SHP77 treated with DMSO at 0.1 percent for 48 hours (cell line): ENCODE measurements at regions not wholly inside any gene's neighbourhood (a gene's known extent, or its start where the extent isn't known, plus 50 kb on each side); places are given as distances from the start of the nearest gene placed in this dataset.
"Not testable (repeated sequence)": the region's sequence is repeated elsewhere in the genome, so short reads cannot be mapped to it uniquely, and the experiment has no call there.

ENCODE experiments used
- DNase-seq: peaks from one replicate; lab custom pipeline; 2025; lab: John Stamatoyannopoulos, UW

DNA sequence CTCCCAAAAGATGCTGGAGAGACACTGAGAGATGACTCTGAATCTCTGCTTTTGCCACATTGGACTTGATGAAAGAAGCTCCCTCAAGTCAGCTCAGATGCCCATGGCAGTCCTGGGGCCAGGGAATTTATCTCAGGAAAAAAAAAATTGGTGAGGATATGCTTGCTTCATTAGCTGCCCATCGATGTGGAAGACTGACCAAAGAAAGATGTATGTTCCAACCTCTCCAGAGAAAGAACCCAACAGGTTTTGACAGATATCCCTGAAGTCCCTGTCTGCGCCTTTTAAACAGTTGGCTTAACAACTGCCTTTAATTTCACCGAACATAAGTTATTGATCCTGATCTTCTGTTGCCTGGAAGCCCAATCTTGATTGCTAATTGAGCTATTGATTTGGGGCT, 137.4 kb downstream of the TMEM114 start:
- DNase-seq = no peak

DNA sequence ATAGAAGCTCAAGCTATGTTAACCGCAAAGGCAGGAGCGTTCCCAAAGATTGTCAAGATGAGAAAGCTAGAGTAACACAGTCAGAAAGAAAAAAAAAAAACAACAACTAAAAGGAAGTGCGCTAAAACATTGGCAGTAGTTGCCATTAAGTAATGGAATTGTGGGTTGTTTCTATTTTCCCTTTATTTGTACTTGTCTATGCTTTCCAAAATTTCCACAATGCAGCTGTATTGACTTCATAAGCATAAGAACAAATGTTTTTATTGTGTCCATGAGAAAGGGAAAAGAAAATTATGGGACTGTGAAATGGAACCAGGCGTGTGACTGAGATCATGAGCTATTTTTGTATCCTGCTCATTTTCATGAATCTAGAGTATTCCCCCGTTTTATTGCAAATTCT, 153.4 kb downstream of the TMEM114 start:
- no peak for DNase-seq

DNA sequence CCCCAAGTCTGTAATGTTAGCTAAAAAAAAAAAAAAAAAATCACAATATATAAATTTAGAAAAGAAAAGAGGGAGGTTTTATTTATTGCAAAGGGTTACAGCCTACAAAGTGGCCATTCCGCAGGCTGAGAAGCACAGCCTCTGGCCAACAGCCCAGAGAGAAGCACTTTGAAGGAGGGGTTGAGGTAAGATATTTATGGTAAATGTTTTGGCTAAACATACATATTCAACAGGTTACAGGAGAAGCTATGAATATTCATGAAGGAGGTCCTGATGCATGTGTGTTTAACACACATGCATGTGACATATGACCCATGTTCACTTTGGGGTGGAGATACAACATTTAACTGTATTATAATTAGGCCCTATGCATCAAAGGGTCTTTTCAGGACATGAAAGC, 158.5 kb downstream of the TMEM114 start:
- DNase-seq = no peak

DNA sequence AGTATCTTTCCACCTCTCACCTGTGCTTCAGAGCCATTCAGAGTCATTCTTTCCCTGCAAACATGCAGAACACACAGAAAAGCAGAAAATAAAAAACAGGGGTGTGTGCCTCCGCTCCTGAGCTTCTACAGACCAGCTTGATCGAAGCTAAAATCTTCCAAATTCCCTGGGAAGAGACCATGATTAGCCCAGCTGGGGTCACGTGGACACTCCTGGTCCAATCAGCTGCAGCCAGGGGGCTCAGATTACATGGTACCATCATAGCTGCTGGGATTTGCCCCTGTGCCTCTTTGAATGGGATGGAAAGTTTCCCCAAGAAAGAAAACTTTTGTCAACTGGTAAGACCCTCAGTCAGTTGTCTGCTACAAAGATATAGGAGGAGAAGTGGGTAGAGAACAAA, 159.9 kb downstream of the TMEM114 start:
- no peak for DNase-seq

DNA sequence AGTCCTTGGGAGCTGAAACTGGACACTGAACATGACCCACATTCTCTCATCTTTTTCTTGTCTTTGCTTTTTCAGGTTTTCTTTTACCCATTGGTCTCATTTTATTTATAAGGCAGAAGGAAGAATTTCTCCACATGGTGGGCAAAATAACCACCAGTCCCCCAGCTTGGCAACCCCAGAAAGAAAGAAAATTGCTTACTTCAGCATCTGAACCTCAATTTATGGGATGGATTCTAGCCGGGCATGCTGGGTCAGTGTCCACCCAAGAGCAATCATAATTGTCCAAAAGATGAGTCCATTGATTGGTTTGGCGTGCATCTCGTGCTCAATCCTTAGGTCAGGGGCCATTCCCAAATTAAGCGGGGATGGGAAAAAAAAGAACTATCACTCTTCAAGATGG, 163.7 kb downstream of the TMEM114 start:
- no peak for DNase-seq

DNA sequence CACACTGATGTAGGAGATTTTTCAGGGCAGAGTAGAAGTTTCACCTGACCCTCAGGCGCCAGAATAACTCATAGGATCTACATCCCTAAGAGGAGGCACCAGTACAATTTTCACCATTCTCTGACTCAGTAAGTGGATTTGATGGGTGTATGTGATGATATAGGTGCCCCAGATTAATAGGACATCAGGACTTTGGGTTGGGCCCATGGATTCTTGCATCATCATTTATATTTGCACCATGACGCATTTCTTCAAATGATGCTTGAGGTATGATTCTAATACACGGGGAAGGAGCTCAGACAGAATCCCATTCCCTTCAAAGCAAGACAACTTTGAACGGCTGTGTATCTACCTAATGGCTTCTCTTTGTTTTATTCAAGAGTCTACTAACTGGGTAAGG, 173.2 kb downstream of the TMEM114 start:
- DNase-seq = no peak

DNA sequence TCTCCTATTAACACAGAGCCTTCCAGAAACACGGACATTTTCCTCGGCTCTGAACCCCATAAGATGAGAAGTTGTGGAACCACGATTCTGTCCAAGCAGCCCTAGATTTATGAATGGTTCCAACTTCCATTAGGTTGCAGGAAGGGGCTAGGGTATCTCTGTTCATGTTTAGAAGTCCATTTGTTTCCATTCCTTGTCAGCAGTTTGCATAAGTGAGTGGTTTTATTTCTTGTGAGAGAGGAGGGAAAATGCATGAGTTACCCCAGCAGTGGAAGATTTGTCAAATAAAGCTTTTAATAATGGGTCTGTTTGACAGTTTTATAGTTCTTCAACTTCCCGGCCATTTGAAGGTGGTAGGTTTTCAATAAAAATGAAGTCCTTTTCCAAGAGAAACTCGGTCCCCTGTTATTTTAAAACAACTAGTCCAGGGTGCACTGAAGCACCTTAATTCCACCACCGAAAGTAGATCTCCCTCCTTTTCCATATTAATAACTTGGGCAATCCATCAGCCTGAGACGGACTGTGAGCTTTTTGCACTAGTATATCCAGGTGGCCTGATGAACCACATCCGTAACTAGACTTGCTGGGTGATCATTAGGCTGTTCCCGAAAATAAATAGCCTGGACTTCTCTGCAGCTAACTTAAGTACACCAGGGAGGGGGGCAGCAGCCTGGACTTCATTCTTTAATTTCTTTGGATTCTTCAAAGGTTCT, 181.3 kb downstream of the TMEM114 start:
- DNase-seq = no peak

DNA sequence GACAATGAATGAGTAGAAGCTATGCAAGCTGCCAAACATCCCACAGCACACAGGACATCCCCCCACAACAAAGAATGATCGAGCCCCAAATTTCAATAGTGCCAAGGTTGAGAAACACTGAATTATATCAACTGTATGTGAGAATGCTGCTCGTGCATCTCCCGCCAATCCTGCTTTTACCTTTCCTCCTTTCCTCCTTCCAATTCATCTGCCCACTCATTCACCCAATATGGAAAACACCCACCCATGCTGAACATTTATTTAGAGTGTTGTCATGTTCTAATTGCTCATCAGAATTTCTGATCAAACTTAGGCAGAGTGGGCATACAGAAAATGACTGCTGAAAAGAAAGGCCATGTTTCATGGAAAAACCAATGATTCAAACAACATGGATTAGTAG, 183.0 kb downstream of the TMEM114 start:
- no peak for DNase-seq

DNA sequence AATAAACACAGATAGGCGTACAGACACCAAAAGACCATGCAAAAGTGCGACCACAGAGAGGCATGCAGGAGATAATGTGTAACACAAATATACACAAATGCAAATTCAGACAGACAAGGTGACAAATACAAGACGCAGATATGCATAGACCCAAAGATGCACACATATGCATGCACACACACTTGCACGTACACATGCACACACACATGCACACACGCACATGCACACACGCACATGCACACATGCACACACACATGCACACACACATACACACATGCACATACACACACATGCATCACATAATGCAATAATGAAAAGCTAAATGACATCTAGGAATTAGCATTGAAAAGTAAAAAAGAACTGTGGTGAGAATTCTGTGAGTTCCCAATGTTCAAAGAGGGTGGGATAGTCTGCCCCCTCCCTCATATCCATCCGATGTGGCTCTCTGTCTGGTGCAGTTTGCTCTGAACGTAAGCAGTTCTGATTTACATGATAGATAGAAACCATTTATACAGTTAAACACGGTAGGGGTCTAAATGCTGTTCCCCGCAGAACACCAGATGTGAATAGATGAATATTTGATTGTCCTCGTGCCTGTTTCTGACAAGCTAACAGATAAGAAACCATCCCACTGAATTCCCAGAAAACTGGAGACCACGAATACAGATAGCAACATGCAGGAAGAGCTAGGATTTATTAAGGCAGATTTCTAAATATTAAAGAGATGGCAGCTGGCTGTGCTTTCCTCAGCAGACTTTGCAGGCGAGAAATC, 186.1 kb downstream of the TMEM114 start:
- DNase-seq = no peak

DNA sequence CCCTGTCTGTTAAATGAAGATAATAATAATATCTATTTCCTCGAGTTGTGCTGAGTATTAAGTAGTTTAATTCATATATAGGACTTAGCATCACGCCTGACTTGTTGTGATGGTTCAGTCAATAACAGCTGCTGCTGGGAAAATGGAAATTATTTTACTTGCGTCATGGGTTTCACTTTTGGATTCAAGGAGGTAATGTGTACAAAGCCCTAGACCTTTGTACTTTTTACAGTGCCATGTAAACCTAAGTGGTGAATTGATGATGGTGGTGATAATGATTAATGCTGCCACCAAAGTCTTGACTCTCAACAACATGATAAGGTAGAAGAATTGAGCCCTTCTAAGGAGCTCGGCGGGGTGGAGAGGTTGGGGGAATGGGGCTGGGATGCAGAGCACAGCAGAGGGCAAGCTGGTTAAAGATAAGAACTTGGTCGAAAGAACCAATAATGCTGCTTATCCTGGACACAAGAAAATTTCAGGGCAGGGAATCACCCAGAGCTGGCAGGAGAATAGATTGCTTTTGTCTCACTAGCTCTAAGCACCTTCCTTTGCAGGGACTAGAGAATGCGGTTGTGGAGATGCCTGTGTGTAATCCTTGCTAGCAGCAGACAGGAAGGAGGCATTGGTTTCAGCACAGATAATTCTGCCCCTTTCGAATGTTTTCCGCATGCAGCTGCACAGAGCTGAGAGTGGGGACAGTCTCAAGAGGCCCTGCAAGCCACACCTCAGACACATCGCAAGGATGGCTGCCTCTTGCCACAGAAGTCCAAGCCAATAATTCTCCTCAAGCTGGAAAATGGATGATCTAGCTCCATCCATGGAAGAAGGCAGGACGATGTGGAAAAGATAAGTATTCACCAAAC, 187.1 kb downstream of the TMEM114 start:
- DNase-seq = no peak

DNA sequence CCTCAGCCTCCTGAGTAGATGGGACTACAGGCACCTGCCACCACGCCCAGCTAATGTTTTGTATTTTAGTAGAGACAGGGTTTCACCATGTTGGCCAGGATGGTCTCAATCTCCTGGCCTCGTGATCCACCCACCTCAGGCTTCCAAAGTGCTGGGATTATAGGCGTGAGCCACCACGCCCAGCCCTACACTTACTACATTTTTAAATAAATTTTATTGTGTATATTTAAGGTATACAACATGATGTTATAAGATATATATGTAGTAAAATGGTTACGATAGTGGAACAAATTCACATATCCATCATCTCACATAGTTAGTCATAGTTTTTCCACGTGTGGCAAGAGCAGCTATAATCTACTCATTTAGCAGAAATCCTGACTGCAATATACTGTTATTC, 189.6 kb downstream of the TMEM114 start:
- not testable (repeated sequence) for DNase-seq

DNA sequence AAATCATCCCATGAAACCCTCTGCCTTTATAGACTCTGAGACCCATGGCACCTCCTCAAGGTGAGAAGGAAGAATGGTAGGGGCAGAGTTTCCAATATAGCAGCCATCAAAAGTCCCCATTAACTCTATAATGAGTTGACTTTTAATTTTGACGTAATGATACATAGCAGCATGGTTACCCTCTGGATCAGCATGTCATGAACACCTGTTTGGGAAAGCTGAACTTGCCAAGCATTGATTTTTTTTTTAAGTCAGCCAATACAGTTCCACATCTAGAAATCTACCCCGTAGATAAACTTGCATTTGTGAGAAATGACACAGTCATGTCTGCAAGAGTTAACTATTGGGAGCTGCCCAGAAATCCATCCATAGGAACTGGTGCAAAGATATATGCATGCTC, 191.8 kb downstream of the TMEM114 start:
- no peak for DNase-seq

DNA sequence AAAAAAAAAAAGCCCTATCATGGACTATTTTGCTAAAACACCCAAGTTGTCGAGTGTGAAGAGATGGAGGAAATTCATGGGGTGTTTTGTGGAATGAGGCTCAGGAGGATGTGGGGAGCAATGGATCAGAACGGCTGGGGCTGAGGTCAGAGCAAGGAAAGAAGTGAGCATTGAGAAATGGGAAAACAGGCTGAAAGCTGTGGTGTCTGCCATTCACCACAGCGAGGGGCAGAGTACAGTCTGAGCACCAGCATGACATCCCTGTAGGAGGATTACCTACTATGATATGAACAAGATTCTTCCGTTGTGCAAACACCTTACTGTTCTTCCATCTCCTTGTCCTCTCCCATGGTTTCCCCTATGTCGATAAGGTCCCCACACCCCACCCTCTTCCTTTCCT, 193.1 kb downstream of the TMEM114 start:
- DNase-seq = no peak

DNA sequence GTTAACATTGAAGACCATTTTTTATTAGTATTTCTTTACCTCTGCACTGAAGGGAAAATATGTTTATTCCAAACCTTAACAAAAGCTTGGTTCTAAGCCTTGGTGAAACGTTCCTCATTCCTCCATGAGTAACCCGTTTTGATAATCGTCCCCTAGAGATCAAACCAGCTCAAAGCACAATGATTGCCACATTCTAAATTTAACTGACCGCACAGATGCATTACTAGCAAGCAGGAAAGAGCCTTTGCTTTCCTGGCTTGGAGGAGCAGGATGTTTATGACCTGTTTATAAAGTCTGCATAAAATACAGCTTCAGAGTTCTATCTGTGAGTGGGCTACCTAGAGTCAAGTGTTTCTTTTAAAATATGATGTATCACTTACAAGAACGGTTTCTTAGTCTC, 193.8 kb downstream of the TMEM114 start:
- DNase-seq = no peak

DNA sequence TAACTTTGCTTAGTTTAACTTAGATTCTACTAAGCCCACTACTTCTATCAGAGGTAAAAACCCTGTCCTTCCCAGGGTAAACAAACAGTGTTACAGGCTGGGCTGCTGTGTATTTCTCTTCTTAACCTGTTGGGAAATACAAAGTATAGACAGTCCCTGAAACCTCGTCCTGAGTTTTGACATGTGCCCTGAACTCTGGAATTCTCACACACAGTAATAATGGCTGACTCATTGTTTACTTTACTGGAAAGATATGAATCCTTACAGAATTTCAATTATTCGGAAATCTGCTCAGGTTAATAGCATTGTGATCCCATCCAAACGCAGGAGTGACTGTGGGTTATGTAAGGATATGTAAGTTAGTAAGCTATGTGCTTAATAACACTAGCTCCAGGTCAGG, 199.1 kb downstream of the TMEM114 start:
- no peak for DNase-seq

DNA sequence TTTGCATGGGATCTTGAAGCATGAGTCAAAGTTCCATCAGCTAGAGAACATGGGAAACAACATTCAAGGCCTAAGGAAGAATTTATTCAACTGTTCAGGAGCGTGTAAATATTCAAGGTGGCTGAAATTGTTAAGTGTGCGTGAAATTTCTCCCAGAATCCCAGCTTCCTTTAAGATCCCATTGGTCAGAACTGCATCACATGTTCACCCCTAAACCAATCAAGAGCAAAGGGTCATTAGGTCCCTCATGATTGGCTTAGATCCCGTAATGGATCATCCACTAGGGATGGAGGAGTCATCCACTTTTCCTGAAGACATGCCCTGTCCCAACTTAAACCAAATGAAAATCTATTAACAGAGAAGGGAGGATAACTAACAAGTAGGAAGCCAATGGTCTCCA, 201.6 kb downstream of the TMEM114 start:
- DNase-seq = no peak

DNA sequence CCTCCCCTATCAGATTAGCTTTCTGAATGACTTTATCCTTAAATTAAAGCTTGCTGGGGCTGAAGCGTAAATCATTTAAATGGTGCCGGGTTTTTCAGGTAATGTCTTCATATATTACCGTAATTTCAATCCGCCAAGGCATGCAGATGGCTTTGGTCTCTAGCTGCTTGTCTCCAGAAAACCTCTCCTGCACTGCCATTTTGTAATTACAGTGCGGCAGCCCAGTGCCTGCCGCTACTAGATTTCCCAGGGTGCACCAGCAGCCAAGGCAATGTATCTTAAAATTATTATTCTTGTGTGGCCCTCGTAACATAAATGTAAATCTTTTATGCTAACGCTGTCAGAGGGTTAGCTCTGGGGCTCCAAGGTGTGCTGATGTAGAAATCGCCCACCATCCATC, 208.5 kb downstream of the TMEM114 start:
- no peak for DNase-seq

DNA sequence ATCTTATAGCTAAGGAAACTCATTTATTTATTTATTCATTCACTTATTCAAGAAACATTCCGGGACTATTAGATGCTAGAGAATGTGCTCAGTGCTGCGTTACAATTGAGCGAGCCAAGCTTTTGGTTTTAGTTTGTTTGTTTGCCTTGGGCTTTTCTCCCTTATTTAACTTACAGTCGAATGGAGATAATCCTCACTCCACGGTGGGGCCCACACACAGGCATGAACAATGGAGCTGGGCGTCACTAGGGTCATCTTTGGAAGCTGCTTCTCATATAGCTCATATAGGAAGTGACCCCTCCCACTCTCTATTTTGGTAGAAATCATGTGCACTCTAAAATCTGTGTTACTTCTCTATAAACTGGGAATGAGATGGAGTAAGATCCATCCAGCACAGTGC, 210.0 kb downstream of the TMEM114 start:
- no peak for DNase-seq

DNA sequence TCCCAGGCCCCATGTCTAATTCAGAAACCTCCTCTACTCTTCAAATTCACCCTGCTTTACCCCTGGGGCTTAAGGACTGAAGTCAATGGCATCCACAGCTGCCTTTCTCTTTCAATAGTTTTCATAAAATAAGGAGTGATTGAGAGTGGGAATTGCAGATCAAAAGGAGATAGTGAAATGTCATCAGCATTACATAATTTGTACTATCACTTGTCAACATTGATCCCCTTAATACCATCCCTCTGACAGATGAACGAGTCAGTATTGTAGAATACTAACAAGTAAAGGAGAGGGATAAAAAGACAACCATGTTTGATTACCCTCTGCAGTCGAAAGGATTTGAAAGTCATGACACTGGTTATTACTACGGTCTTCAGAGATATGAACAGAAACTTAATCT, 212.4 kb downstream of the TMEM114 start:
- DNase-seq = no peak

DNA sequence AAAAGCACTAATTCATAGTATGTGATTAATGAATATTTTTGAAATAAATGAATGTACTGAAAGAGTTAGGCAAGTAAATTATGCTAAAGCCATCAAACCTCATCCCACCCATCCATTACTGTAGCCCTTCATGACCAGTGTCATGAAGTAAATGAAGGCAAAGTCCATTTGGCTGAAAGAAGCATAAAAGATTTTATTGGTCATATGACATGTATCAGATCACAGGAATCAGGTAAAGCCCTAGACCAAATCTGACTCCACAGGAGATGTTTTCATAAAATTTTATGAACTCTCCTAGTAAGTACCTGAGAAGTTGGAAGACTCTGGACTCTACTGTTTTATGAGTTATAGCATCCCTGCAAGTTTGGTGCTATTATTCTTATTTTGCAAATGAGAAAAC, 213.5 kb downstream of the TMEM114 start:
- no peak for DNase-seq

DNA sequence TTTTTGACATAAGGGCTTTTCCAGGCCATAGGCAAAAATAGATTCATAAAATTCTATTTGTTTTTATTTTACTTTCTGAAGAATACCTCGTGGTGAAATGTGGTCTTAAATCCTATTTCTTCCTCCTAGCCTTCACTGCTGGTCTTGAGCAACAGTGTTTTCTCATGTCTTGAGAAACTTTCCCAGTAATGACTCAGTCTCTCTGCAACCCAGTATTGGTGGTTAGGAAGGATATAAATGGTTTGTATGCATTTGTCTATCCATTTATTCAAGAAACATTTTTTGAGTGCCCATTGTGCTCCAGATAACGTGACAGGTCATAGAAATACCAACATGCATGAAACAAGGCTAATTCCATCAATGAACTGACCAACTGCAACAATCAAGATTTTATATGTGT, 213.9 kb downstream of the TMEM114 start:
- no peak for DNase-seq

DNA sequence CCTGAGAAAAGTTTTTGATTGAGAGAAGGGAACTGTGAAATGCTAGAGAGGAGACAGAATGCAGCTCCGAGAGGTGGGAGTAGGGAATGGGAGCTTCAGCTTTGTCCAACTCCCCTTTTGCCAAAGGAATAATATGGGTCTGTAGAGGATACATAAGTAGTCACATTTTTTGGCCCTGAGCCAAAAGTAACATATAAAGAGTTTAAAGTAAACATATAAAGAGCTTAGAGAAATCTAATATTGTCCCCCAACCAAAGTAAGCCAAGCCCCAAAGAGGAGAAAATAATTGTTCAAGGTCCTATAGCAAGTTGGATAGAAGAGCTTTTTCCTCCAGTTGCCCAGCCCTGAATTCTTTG, 215.1 kb downstream of the TMEM114 start:
- DNase-seq = no peak
